ENCODE measurements at regions not wholly inside any gene's neighbourhood (a gene's known extent, or its start where the extent isn't known, plus 50 kb on each side); places are given as distances from the start of the nearest gene placed in this dataset.

DNA sequence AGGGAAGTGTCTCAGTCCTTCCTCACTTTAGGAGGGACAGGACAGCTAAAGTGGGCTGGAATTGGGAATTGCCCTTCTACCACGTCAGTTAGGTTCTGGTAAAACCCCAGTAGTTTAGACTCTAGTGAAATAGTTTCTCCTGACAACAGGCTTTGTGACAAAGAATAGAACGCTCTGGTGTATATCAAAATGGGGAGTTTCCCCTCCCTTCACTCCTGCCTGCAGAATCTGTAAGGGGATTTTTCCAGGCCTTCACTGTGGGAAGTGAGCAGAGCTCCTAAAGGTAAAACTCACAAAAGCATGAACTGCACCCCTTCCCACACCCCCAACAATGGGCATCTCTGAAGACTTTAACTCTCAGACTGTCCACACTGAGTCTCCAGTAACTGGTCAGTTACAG lies 460.9 kb upstream of the LRRC4C start:
- no peaks in the 10 kb centered on the region for H3K36me3 ChIP-seq (ENCODE audit: insufficient read depth, low read length)
- H3F3A ChIP-seq (ENCODE audit: insufficient read depth, low read length, poor library complexity, severe bottlenecking): no peaks in the 10 kb centered on the region
- no peaks in the 10 kb centered on the region for H3K79me2 ChIP-seq (replicated peaks; ENCODE audit: insufficient read depth, low read length)
- H2AFZ ChIP-seq (ENCODE audit: low read depth, low read length): no peak overlapping the region
- H3K9me3 ChIP-seq (ENCODE audit: low read length): no peaks in the 10 kb centered on the region
- H3K4me2 ChIP-seq (ENCODE audit: low read length): no peak overlapping the region
- H3K4me3 ChIP-seq (ENCODE audit: low read length): no peak overlapping the region
- no peaks in the 10 kb centered on the region for H3K9me2 ChIP-seq (ENCODE audit: insufficient read depth, low read length)
- H3K27me3 ChIP-seq (ENCODE audit: insufficient read depth, low read depth, low read length): no peaks in the 10 kb centered on the region
- no peaks in the 10 kb centered on the region for H4K20me1 ChIP-seq (ENCODE audit: insufficient read depth)
- H3K27ac ChIP-seq (ENCODE audit: low read length): no peak overlapping the region
- no peak for TF ChIP-seq RAD21 (conservative IDR thresholded peaks at IDR 0.05)
- TF ChIP-seq POLR2AphosphoS5 (IDR thresholded peaks at IDR 0.05): no peak
- no peak for TF ChIP-seq TAF1 (IDR thresholded peaks at IDR 0.05; ENCODE audit: low read depth)
- no peak for TF ChIP-seq SMC3 (conservative IDR thresholded peaks at IDR 0.05; ENCODE audit: poor library complexity)
- TF ChIP-seq, protein P1, sequence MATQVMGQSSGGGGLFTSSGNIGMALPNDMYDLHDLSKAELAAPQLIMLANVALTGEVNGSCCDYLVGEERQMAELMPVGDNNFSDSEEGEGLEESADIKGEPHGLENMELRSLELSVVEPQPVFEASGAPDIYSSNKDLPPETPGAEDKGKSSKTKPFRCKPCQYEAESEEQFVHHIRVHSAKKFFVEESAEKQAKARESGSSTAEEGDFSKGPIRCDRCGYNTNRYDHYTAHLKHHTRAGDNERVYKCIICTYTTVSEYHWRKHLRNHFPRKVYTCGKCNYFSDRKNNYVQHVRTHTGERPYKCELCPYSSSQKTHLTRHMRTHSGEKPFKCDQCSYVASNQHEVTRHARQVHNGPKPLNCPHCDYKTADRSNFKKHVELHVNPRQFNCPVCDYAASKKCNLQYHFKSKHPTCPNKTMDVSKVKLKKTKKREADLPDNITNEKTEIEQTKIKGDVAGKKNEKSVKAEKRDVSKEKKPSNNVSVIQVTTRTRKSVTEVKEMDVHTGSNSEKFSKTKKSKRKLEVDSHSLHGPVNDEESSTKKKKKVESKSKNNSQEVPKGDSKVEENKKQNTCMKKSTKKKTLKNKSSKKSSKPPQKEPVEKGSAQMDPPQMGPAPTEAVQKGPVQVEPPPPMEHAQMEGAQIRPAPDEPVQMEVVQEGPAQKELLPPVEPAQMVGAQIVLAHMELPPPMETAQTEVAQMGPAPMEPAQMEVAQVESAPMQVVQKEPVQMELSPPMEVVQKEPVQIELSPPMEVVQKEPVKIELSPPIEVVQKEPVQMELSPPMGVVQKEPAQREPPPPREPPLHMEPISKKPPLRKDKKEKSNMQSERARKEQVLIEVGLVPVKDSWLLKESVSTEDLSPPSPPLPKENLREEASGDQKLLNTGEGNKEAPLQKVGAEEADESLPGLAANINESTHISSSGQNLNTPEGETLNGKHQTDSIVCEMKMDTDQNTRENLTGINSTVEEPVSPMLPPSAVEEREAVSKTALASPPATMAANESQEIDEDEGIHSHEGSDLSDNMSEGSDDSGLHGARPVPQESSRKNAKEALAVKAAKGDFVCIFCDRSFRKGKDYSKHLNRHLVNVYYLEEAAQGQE (IDR thresholded peaks at IDR 0.05; ENCODE audit: borderline replicate concordance): no peak
- TF ChIP-seq EP300 (conservative IDR thresholded peaks at IDR 0.05; ENCODE audit: poor library complexity, severe bottlenecking): no peak
- TF ChIP-seq, protein P2, sequence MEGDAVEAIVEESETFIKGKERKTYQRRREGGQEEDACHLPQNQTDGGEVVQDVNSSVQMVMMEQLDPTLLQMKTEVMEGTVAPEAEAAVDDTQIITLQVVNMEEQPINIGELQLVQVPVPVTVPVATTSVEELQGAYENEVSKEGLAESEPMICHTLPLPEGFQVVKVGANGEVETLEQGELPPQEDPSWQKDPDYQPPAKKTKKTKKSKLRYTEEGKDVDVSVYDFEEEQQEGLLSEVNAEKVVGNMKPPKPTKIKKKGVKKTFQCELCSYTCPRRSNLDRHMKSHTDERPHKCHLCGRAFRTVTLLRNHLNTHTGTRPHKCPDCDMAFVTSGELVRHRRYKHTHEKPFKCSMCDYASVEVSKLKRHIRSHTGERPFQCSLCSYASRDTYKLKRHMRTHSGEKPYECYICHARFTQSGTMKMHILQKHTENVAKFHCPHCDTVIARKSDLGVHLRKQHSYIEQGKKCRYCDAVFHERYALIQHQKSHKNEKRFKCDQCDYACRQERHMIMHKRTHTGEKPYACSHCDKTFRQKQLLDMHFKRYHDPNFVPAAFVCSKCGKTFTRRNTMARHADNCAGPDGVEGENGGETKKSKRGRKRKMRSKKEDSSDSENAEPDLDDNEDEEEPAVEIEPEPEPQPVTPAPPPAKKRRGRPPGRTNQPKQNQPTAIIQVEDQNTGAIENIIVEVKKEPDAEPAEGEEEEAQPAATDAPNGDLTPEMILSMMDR (IDR thresholded peaks at IDR 0.05; ENCODE audit: poor library complexity, severe bottlenecking): no peak
- no peak for TF ChIP-seq MXI1 (conservative IDR thresholded peaks at IDR 0.05; ENCODE audit: poor library complexity, severe bottlenecking)
- H3K9ac ChIP-seq (ENCODE audit: low read length): no peak overlapping the region

GRCh38 chr11:41921746-41922390 lies 462.4 kb upstream of the LRRC4C start:
- Histone ChIP-seq H3K79me2 (replicated peaks; ENCODE audit: insufficient read depth, low read length) (no peaks in the 10 kb centered on the region), H3K9me2 (ENCODE audit: insufficient read depth, low read length) (no peaks in the 10 kb centered on the region), H2AFZ (ENCODE audit: low read depth, low read length) (no peak overlapping the region), H3K4me2 (ENCODE audit: low read length) (no peak overlapping the region), H4K20me1 (ENCODE audit: insufficient read depth) (no peaks in the 10 kb centered on the region), H3K4me3 (ENCODE audit: low read length) (no peak overlapping the region), H3K36me3 (ENCODE audit: insufficient read depth, low read length) (no peaks in the 10 kb centered on the region), H3K9me3 (ENCODE audit: low read length) (no peaks in the 10 kb centered on the region), H3K27ac (ENCODE audit: low read length) (no peak overlapping the region), H3K9ac (ENCODE audit: low read length) (no peak overlapping the region), H3K27me3 (ENCODE audit: insufficient read depth, low read depth, low read length) (no peaks in the 10 kb centered on the region), H3F3A (ENCODE audit: insufficient read depth, low read length, poor library complexity, severe bottlenecking) (no peaks in the 10 kb centered on the region)
- TF ChIP-seq EZH2 (IDR thresholded peaks at IDR 0.05; ENCODE audit: borderline replicate concordance, insufficient read depth, low read length, poor library complexity, severe bottlenecking): no peak
- TF ChIP-seq, protein P1 (IDR thresholded peaks at IDR 0.05; ENCODE audit: borderline replicate concordance): no peak
- no peak for TF ChIP-seq MXI1 (conservative IDR thresholded peaks at IDR 0.05; ENCODE audit: poor library complexity, severe bottlenecking)
- no peak for TF ChIP-seq EP300 (conservative IDR thresholded peaks at IDR 0.05; ENCODE audit: poor library complexity, severe bottlenecking)
